SIG-M5 (cell line): ENCODE measurements at regions not wholly inside any gene's neighbourhood (a gene's known extent, or its start where the extent isn't known, plus 50 kb on each side); places are given as distances from the start of the nearest gene placed in this dataset.
A peak's percentile ranks its signal among the peaks of the same experiment; 100 is the strongest.

Experiments
- DNase-seq: peaks from one replicate; lab custom pipeline; 2025; lab: John Stamatoyannopoulos, UW

GRCh38 chr3:88209356-88209755 is 59.6 kb downstream of the C3orf38 start:
- no peak for DNase-seq

- DNase-seq = no peak
These were observed 61.5 kb downstream of the C3orf38 start for GRCh38 chr3:88211096-88211890.

- peak; percentile 23 for DNase-seq
These were observed 69.5 kb downstream of the C3orf38 start for GRCh38 chr3:88219138-88219792.

- no peak for DNase-seq
These were observed 70.4 kb downstream of the C3orf38 start for GRCh38 chr3:88220126-88220525.

- no peak for DNase-seq
These were observed 72.0 kb downstream of the C3orf38 start for GRCh38 chr3:88221726-88222125.

GRCh38 chr3:88222343-88222742 is 72.6 kb downstream of the C3orf38 start:
- DNase-seq = no peak

GRCh38 chr3:88225326-88226008 is 75.7 kb downstream of the C3orf38 start:
- DNase-seq = no peak

- no peak for DNase-seq
These were observed 77.2 kb downstream of the C3orf38 start for GRCh38 chr3:88226910-88227309.

- no peak for DNase-seq
These were observed 80.9 kb downstream of the C3orf38 start for GRCh38 chr3:88230638-88231037.

- DNase-seq = no peak
These were observed 81.4 kb downstream of the C3orf38 start for GRCh38 chr3:88231207-88231606.

GRCh38 chr3:88231632-88232031 is 81.9 kb downstream of the C3orf38 start:
- DNase-seq = no peak

GRCh38 chr3:88235102-88235501 is 85.3 kb downstream of the C3orf38 start:
- no peak for DNase-seq

GRCh38 chr3:88239870-88240269 is 90.1 kb downstream of the C3orf38 start:
- DNase-seq = no peak

GRCh38 chr3:88248658-88249057 is 98.9 kb downstream of the C3orf38 start:
- no peak for DNase-seq

GRCh38 chr3:88259045-88259444 is 109.3 kb downstream of the C3orf38 start:
- DNase-seq = no peak

- DNase-seq = no peak
These were observed 112.8 kb downstream of the C3orf38 start for GRCh38 chr3:88262527-88262926.

GRCh38 chr3:88263417-88264100 is 113.8 kb downstream of the C3orf38 start:
- DNase-seq = no peak

- no peak for DNase-seq
These were observed 117.7 kb downstream of the C3orf38 start for GRCh38 chr3:88267441-88267840.

GRCh38 chr3:88267847-88268246 is 118.1 kb downstream of the C3orf38 start:
- DNase-seq = no peak

- DNase-seq = no peak
These were observed 130.6 kb downstream of the C3orf38 start for GRCh38 chr3:88280326-88280725.

- DNase-seq = no peak
These were observed 132.9 kb downstream of the C3orf38 start for GRCh38 chr3:88282528-88283241.

GRCh38 chr3:88283242-88283592 is 133.5 kb downstream of the C3orf38 start:
- no peak for DNase-seq
